K562 (cell line): ENCODE measurements at regions not wholly inside any gene's neighbourhood (a gene's known extent, or its start where the extent isn't known, plus 50 kb on each side); places are given as distances from the start of the nearest gene placed in this dataset.

ENCODE experiments used
- ATAC-seq: fragments of 200-7000 bp; cut with Tn5 transposase; 3 replicates; pipeline ENCODE4 v1.9.1; 2020; ENCODE audit warnings: moderate library complexity
- BruUV-seq: library from RNA; stranded (reverse); fragments of 400-500 nt; replicated peaks from 2 replicates; lab custom pipeline; 2021; lab: Mats Ljungman, UMichigan
- CTCF ChIA-PET: fragments of 300-600 bp; formaldehyde crosslinking; extraction: SDS; loops from one replicate; lab custom pipeline; 2021; ENCODE audit warnings: low intra/inter-chr PET ratio; lab: Yijun Ruan, JAX
- POLR2A ChIA-PET: fragments of 300-600, 350-650 bp; sonication (Branson Sonifier 250); formaldehyde crosslinking; extraction: SDS; loops from one replicate; lab custom pipeline; 2021; ENCODE audit warnings: antibody characterized with exemption, inconsistent platforms; lab: Yijun Ruan, JAX
- DNase-seq, 4 experiments: peaks; one replicate each; pipeline versions ENCODE4 v3.0.0 to v3.0.0-alpha.2; 2011 to 2018; ENCODE audit warnings: low spot score in 3 of 4, mixed read lengths in 3 of 4; ENCODE audit errors: extremely low read depth in 1 of 4
- FAIRE-seq: peaks from 2 replicates; lab custom pipeline; 2011; peaks lifted over from hg19 to GRCh38; lab: Jason Lieb, UNC
- H2AFZ ChIP-seq: 2 replicates; pipeline ENCODE4 v1.6.0; 2011; ENCODE audit warnings: low read depth, low read length, control low read depth, inconsistent platforms
- H3K27ac ChIP-seq: fragments of 200-600 bp; 3 replicates; pipeline ENCODE4 v1.8.0; 2011; ENCODE audit warnings: low read depth, mild to moderate bottlenecking, control low read depth, inconsistent platforms, low read length, moderate library complexity, mixed read lengths; ENCODE audit errors: extremely low read depth
- H3K27me3 ChIP-seq, 2 experiments: fragments of 300-600 bp in 1 of 2; 2 replicates in 1 of 2; 3 replicates in 1 of 2; pipeline versions ENCODE4 v1.6.0 to v1.8.0; 2011; ENCODE audit warnings: inconsistent platforms in 2 of 2, low read length in 2 of 2, mild to moderate bottlenecking in 1 of 2, mixed read lengths in 1 of 2, moderate library complexity in 1 of 2; ENCODE audit not compliant: control insufficient read depth in 2 of 2, insufficient read depth in 2 of 2
- H3K36me3 ChIP-seq: fragments of 300-600 bp; 3 replicates; pipeline ENCODE4 v1.8.0; 2011; ENCODE audit warnings: mild to moderate bottlenecking, low read length, inconsistent platforms; ENCODE audit not compliant: control insufficient read depth, insufficient read depth
- H3K4me1 ChIP-seq, 2 experiments: fragments of 200-600 bp in 1 of 2; replicated peaks in 1 of 2; 2 replicates in 1 of 2; 3 replicates in 1 of 2; pipeline versions ENCODE4 v1.5.1 to v1.8.0; 2011; ENCODE audit warnings: inconsistent platforms in 2 of 2, low read length in 2 of 2, mild to moderate bottlenecking in 1 of 2, mixed read lengths in 1 of 2, moderate library complexity in 1 of 2; ENCODE audit not compliant: control insufficient read depth in 2 of 2, insufficient read depth in 2 of 2
- H3K4me2 ChIP-seq: 2 replicates; pipeline ENCODE4 v1.6.1; 2011; ENCODE audit warnings: low read length, control low read depth, inconsistent platforms, mixed read lengths; ENCODE audit not compliant: insufficient read depth
- H3K4me3 ChIP-seq: fragments of 200-600 bp; sonication (generic), shearing (Covaris generic); 2 replicates; pipeline ENCODE4 v1.5.1; 2016; ENCODE audit warnings: control low read depth, inconsistent platforms
- H3K79me2 ChIP-seq: fragments of 200-600 bp; 3 replicates; pipeline ENCODE4 v1.8.0; 2011; ENCODE audit warnings: low read length, inconsistent platforms; ENCODE audit not compliant: control insufficient read depth, insufficient read depth
- H3K9ac ChIP-seq, 2 experiments: 2 replicates each; pipeline versions ENCODE4 v1.6.0 to v1.6.1; 2011; ENCODE audit warnings: low read depth in 2 of 2, low read length in 2 of 2, control low read depth in 1 of 2, inconsistent platforms in 1 of 2, mild to moderate bottlenecking in 1 of 2, mixed read lengths in 1 of 2; ENCODE audit not compliant: insufficient read depth in 1 of 2
- H3K9me1 ChIP-seq: one replicate; pipeline ENCODE4 v1.6.0; 2011; ENCODE audit warnings: inconsistent platforms, mild to moderate bottlenecking, low read length, moderate library complexity; ENCODE audit not compliant: control insufficient read depth, insufficient read depth
- H3K9me3 ChIP-seq: replicated peaks from 2 replicates; pipeline ENCODE4 v1.5.1; 2011; ENCODE audit warnings: low read depth, low read length, inconsistent platforms; ENCODE audit not compliant: control insufficient read depth, insufficient read depth
- H4K20me1 ChIP-seq: replicated peaks from 2 replicates; pipeline ENCODE4 v1.6.1; 2011; ENCODE audit warnings: low read length, inconsistent platforms, mixed read lengths; ENCODE audit not compliant: control insufficient read depth, insufficient read depth
- CBX3 ChIP-seq, 2 experiments: IDR thresholded peaks; 1 replicate in 1 of 2; 2 replicates in 1 of 2; pipeline ENCODE4 v1.6.1; 2012; ENCODE audit warnings: inconsistent platforms in 2 of 2, low read length in 2 of 2, borderline replicate concordance in 1 of 2, control low read depth in 1 of 2
- DNMT1 ChIP-seq: fragments of 450-650 bp; IDR thresholded peaks from 2 replicates; pipeline ENCODE4 v1.6.1; 2016; ENCODE audit warnings: antibody characterized with exemption, mild to moderate bottlenecking
- FOXA3 ChIP-seq, 2 experiments: fragments of 450-650 bp in 1 of 2; sonication (generic) in 1 of 2; formaldehyde crosslinking; IDR thresholded peaks in 1 of 2; conservative IDR thresholded peaks in 1 of 2; 2 replicates each; pipeline versions ENCODE4 v1.4.0 to v1.8.0; 2020 to 2022; ENCODE audit warnings: mild to moderate bottlenecking in 2 of 2, missing genetic modification reagents in 1 of 2
- FOXM1 ChIP-seq, 2 experiments: fragments of 450-650 bp in 1 of 2; sonication (generic) in 1 of 2; formaldehyde crosslinking in 1 of 2; IDR thresholded peaks; 2 replicates each; pipeline versions ENCODE4 v1.6.1 to v1.9.0; 2017 to 2022; ENCODE audit warnings: low read depth in 2 of 2, mild to moderate bottlenecking in 2 of 2, missing genetic modification reagents in 1 of 2, moderate library complexity in 1 of 2
- NR4A1 ChIP-seq, 2 experiments: fragments of 250-450 bp in 1 of 2; fragments of 450-650 bp in 1 of 2; sonication (Bioruptor Pico) in 1 of 2; IDR thresholded peaks; 2 replicates each; pipeline versions ENCODE4 v1.4.0 to v1.6.1; 2016 to 2020; ENCODE audit warnings: mild to moderate bottlenecking in 2 of 2, missing compliant biosample characterization in 1 of 2, missing genetic modification characterization in 1 of 2, moderate library complexity in 1 of 2
- SREBF2 ChIP-seq: sonication (generic); formaldehyde crosslinking; IDR thresholded peaks from 2 replicates; pipeline ENCODE4 v1.4.0; 2020; ENCODE audit warnings: mild to moderate bottlenecking, missing genetic modification reagents
- TAL1 ChIP-seq: fragments of 450-650 bp; IDR thresholded peaks from 2 replicates; pipeline ENCODE4 v1.6.1; 2016; ENCODE audit warnings: mild to moderate bottlenecking
- ZNF134 ChIP-seq: fragments of 250-450 bp; sonication (Bioruptor Pico); conservative IDR thresholded peaks from 2 replicates; pipeline ENCODE4 v1.4.0; 2020
- ZNF431 ChIP-seq: sonication (generic); formaldehyde crosslinking; IDR thresholded peaks from 2 replicates; pipeline ENCODE4 v1.8.0; 2022; ENCODE audit warnings: mild to moderate bottlenecking, missing genetic modification reagents
- ZNF561 ChIP-seq: fragments of 450-650 bp; formaldehyde crosslinking; conservative IDR thresholded peaks from 2 replicates; pipeline ENCODE4 v1.4.0; 2020; ENCODE audit warnings: mild to moderate bottlenecking, moderate library complexity
- WGBS: fragments of 100-300 bp; shearing (Covaris generic); methylation state at CpG from one replicate; pipeline ENCODE4 v1.1.6; 2016; ENCODE audit warnings: low coverage, mixed read lengths; ENCODE audit not compliant: insufficient coverage; ENCODE audit errors: missing lambda C conversion rate; 5-methylcytosine and 5-hydroxymethylcytosine counted together
- in situ Hi-C: fragments of 300-500 bp; cut with MboI; formaldehyde crosslinking; loops from 4 replicates; pipeline ENCODE4 v1.15.0; 2018; ENCODE audit warnings: inconsistent platforms, mixed read lengths
- intact Hi-C: fragments of 100-400 bp; cut with micrococcal nuclease; formaldehyde crosslinking; loops from 2 replicates; pipeline ENCODE4 v1.14.2; 2022
- TF ChIP-seq, protein P1 (sequence below): fragments of 250-450 bp; sonication (Bioruptor Pico); IDR thresholded peaks from 2 replicates; pipeline ENCODE4 v1.4.0; 2020; ENCODE audit warnings: borderline replicate concordance
- TF ChIP-seq, protein P2 (sequence below): fragments of 450-650 bp; formaldehyde crosslinking; IDR thresholded peaks from 2 replicates; pipeline ENCODE4 v1.4.0; 2022; ENCODE audit warnings: missing genetic modification characterization

DNA sequence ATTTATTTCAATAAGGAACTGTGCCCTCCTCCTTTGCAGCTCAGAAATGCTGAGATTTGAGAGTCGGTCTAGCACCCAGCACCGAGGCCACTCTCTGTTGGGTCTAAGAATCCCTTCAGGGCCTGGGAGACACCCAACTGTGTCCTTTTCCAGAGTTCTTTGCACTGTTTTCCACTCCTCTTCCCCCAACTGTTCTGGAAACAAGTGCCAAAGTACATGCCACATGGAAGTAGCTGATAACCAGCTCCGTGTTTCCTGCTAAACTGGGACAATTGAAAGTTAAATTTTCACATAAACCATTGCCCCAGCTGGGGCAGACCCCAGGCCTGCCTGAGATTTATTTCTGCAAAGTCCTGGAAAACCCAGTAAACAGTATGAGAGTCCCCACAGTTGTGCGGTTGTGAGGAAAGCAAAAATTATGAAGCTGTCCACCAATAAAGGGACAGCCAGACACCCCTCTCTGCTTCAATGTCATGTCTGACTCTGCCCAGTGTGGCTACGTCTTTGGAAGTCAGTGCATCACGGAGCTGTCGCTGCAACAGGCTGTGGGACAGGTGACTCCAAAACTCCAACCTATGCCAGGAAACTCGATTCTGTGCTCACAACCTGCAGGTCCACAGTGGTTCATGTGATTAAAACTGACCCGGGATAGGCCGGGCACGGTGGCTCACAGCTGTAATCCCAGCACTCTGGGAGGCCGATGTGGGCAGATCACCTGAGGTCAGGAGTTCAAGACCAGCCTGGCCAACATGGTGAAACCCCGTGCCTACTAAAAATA, 178.0 kb upstream of the AFDN start:
- Histone ChIP-seq H4K20me1 (no peaks in the 10 kb centered on the region), H2AFZ (no peak overlapping the region), H3K79me2 (no peaks in the 10 kb centered on the region), H3K4me3 (no peak overlapping the region), H3K36me3 (no peaks in the 10 kb centered on the region), H3K9me3 (peaks cover 7% of the 10 kb centered on the region; the same call in 1 of the 2 replicates), H3K4me2 (no peak overlapping the region), H3K27me3 (peaks cover 30 to 51% of the 10 kb centered on the region in 2 experiments), H3K9ac (no peak overlapping the region), H3K9me1 (no peaks in the 10 kb centered on the region), H3K27ac (no peak overlapping the region), H3K4me1 (peaks cover 0 to 11% of the 10 kb centered on the region in 2 experiments; a peak in 3 of 5 replicates)
- ATAC-seq (no peak), FAIRE-seq (no peak), DNase-seq (no peak)
- ChIA-PET POLR2A (interaction anchor here (1.0 to 1.5 kb wide), 2 partner anchors 9 to 15 kb away, joined by 3 to 5 read pairs; no protein-coding TSS in a partner anchor), CTCF (no interaction called here)
- intact Hi-C loops (no loop called here), in situ Hi-C loops (no loop called here)
- BruUV-seq: no TSS peak
- under 1% methylated on average over 13 of the region's 13 CpGs for WGBS
- TF ChIP-seq CBX3 (IDR thresholded peaks at IDR 0.05; ENCODE audit: borderline replicate concordance in 1 of 2, low read length in 2 of 2) (no peak), DNMT1 (no peak), FOXA3 (CRISPR knock-in tag; conservative IDR thresholded peaks at IDR 0.05 in 1 of 2, IDR thresholded peaks at IDR 0.05 in 1 of 2) (no peak), SREBF2 (CRISPR knock-in tag) (no peak), NR4A1 (CRISPR knock-in tag; IDR thresholded peaks at IDR 0.05) (no peak), NR4A1 (tag; IDR thresholded peaks at IDR 0.05) (no peak), FOXM1 (IDR thresholded peaks at IDR 0.05; ENCODE audit: low read depth) (no peak), FOXM1 (CRISPR knock-in tag; IDR thresholded peaks at IDR 0.05; ENCODE audit: low read depth) (no peak), ZNF431 (CRISPR knock-in tag) (no peak), TAL1 (no peak), ZNF561 (CRISPR knock-in tag) (no peak), ZNF134 (no peak)
- TF ChIP-seq, protein P1, sequence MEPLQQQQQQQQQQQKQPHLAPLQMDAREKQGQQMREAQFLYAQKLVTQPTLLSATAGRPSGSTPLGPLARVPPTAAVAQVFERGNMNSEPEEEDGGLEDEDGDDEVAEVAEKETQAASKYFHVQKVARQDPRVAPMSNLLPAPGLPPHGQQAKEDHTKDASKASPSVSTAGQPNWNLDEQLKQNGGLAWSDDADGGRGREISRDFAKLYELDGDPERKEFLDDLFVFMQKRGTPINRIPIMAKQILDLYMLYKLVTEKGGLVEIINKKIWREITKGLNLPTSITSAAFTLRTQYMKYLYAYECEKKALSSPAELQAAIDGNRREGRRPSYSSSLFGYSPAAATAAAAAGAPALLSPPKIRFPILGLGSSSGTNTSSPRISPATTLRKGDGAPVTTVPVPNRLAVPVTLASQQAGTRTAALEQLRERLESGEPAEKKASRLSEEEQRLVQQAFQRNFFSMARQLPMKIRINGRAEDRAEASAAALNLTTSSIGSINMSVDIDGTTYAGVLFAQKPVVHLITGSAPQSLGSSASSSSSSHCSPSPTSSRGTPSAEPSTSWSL: no peak
- TF ChIP-seq, protein P2, sequence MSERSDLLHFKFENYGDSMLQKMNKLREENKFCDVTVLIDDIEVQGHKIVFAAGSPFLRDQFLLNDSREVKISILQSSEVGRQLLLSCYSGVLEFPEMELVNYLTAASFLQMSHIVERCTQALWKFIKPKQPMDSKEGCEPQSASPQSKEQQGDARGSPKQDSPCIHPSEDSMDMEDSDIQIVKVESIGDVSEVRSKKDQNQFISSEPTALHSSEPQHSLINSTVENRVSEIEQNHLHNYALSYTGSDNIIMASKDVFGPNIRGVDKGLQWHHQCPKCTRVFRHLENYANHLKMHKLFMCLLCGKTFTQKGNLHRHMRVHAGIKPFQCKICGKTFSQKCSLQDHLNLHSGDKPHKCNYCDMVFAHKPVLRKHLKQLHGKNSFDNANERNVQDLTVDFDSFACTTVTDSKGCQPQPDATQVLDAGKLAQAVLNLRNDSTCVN (CRISPR knock-in tag): no peak
